HepG2 (cell line): ENCODE measurements at regions not wholly inside any gene's neighbourhood (a gene's known extent, or its start where the extent isn't known, plus 50 kb on each side); places are given as distances from the start of the nearest gene placed in this dataset.

ENCODE experiments used
- ATAC-seq: fragments of 200-7000 bp; cut with Tn5 transposase; 3 replicates; pipeline ENCODE4 v1.9.1; 2020; ENCODE audit warnings: mild to moderate bottlenecking, moderate library complexity
- BruUV-seq: library from RNA; stranded (reverse); fragments of 400-500 nt; replicated peaks from 2 replicates; lab custom pipeline; 2021; lab: Mats Ljungman, UMichigan
- CTCF ChIA-PET: fragments of 300-600 bp; formaldehyde crosslinking; extraction: SDS; loops from one replicate; lab custom pipeline; 2021; ENCODE audit warnings: low total read pairs, inconsistent platforms, low intra/inter-chr PET ratio; lab: Yijun Ruan, JAX
- POLR2A ChIA-PET: fragments of 350-600 bp; sonication (Branson Sonifier 250); formaldehyde crosslinking; loops from one replicate; lab custom pipeline; 2020; ENCODE audit warnings: antibody characterized with exemption, inconsistent platforms; lab: Yijun Ruan, JAX
- DNase-seq: peaks from one replicate; pipeline ENCODE4 v3.0.0-alpha.2; 2015; ENCODE audit warnings: low spot score
- FAIRE-seq: peaks from 3 replicates; lab custom pipeline; 2011; peaks lifted over from hg19 to GRCh38; lab: Jason Lieb, UNC
- H2AFZ ChIP-seq: one replicate; pipeline ENCODE4 v1.6.1; 2011; ENCODE audit warnings: low read length, inconsistent platforms
- H3K27ac ChIP-seq: fragments of 300-600 bp; 3 replicates; pipeline ENCODE4 v1.8.0; 2011; ENCODE audit warnings: mixed run types, mild to moderate bottlenecking, mixed read lengths, low read length, inconsistent platforms; ENCODE audit not compliant: insufficient read depth; ENCODE audit errors: extremely low read length
- H3K27me3 ChIP-seq, 2 experiments: fragments of 200-600 bp in 1 of 2; 2 replicates in 1 of 2; 3 replicates in 1 of 2; pipeline versions ENCODE4 v1.6.0 to v1.8.0; 2011; ENCODE audit warnings: low read length in 2 of 2, mild to moderate bottlenecking in 2 of 2, moderate library complexity in 2 of 2, inconsistent platforms in 1 of 2; ENCODE audit not compliant: insufficient read depth in 2 of 2, control insufficient read depth in 1 of 2
- H3K36me3 ChIP-seq, 2 experiments: fragments of 200-600 bp in 1 of 2; replicated peaks in 1 of 2; 2 replicates in 1 of 2; 3 replicates in 1 of 2; pipeline versions ENCODE4 v1.5.1 to v1.8.0; 2011; ENCODE audit warnings: low read length in 2 of 2, inconsistent platforms in 1 of 2; ENCODE audit not compliant: insufficient read depth in 2 of 2, control insufficient read depth in 1 of 2
- H3K4me1 ChIP-seq: 2 replicates; pipeline ENCODE4 v1.5.1; 2012; ENCODE audit warnings: low read length, inconsistent platforms; ENCODE audit not compliant: insufficient read depth
- H3K4me2 ChIP-seq: 2 replicates; pipeline ENCODE4 v1.6.0; 2011; ENCODE audit warnings: low read depth, low read length, inconsistent platforms
- H3K4me3 ChIP-seq, 3 experiments: fragments of 200-600 bp in 1 of 3; sonication (generic), shearing (Covaris generic) in 1 of 3; replicated peaks in 1 of 3; 2 replicates each; pipeline ENCODE4 v1.5.1; 2011 to 2016; ENCODE audit warnings: low read length in 3 of 3, inconsistent platforms in 2 of 3, low read depth in 2 of 3, mild to moderate bottlenecking in 2 of 3, control low read depth in 1 of 3, mixed read lengths in 1 of 3; ENCODE audit not compliant: insufficient read depth in 1 of 3
- H3K79me2 ChIP-seq: one replicate; pipeline ENCODE4 v1.6.1; 2011; ENCODE audit warnings: low read length, inconsistent platforms; ENCODE audit not compliant: insufficient read depth
- H3K9ac ChIP-seq: 2 replicates; pipeline ENCODE4 v1.6.0; 2011; ENCODE audit warnings: mild to moderate bottlenecking, low read depth, low read length, inconsistent platforms; ENCODE audit not compliant: insufficient read depth
- H3K9me3 ChIP-seq: 2 replicates; pipeline ENCODE4 v1.5.1; 2012; ENCODE audit warnings: mild to moderate bottlenecking, low read length
- H4K20me1 ChIP-seq: 2 replicates; pipeline ENCODE4 v1.6.0; 2011; ENCODE audit warnings: inconsistent platforms, mild to moderate bottlenecking, low read length, moderate library complexity; ENCODE audit not compliant: insufficient read depth
- ARID5B ChIP-seq: IDR thresholded peaks from 2 replicates; pipeline ENCODE4 v1.4.0; 2020; ENCODE audit warnings: mild to moderate bottlenecking, missing genetic modification reagents
- CEBPB ChIP-seq: IDR thresholded peaks from 2 replicates; pipeline ENCODE4 v1.6.1; 2011; ENCODE audit warnings: low read depth, low read length, improper control_type of control experiment, borderline replicate concordance
- HNRNPH1 ChIP-seq: fragments of 200-400 bp; formaldehyde crosslinking; optimal IDR thresholded peaks from 2 replicates; pipeline ENCODE3; 2017; ENCODE audit warnings: mild to moderate bottlenecking, low read depth, low read length
- KAT8 ChIP-seq: IDR thresholded peaks from 2 replicates; pipeline ENCODE4 v1.6.1; 2016; ENCODE audit warnings: missing genetic modification reagents, missing compliant biosample characterization
- MLLT10 ChIP-seq: sonication (generic); formaldehyde crosslinking; IDR thresholded peaks from 2 replicates; pipeline ENCODE4 v1.4.0; 2020; ENCODE audit warnings: missing genetic modification reagents
- NFYC ChIP-seq: IDR thresholded peaks from 2 replicates; pipeline ENCODE4 v1.6.1; 2016; ENCODE audit warnings: missing genetic modification reagents, missing compliant biosample characterization
- YY1 ChIP-seq: IDR thresholded peaks from 2 replicates; pipeline ENCODE4 v1.6.1; 2011; ENCODE audit warnings: low read length, low read depth, moderate library complexity, mild to moderate bottlenecking; ENCODE audit not compliant: insufficient read depth, insufficient replicate concordance
- ZNF180 ChIP-seq: sonication (generic); formaldehyde crosslinking; IDR thresholded peaks from 2 replicates; pipeline ENCODE4 v1.4.0; 2020; ENCODE audit warnings: low read depth, missing genetic modification reagents, borderline replicate concordance
- ZNF337 ChIP-seq: sonication (generic); formaldehyde crosslinking; IDR thresholded peaks from 2 replicates; pipeline ENCODE4 v1.5.1; 2020; ENCODE audit warnings: missing genetic modification reagents, low read depth, mild to moderate bottlenecking, borderline replicate concordance
- ZNF367 ChIP-seq: sonication (generic); formaldehyde crosslinking; IDR thresholded peaks from 2 replicates; pipeline ENCODE4 v1.4.0; 2020; ENCODE audit warnings: missing genetic modification reagents, borderline replicate concordance
- ZNF567 ChIP-seq: sonication (generic); formaldehyde crosslinking; IDR thresholded peaks from 2 replicates; pipeline ENCODE4 v1.8.1; 2023; ENCODE audit warnings: mild to moderate bottlenecking, missing genetic modification reagents, borderline replicate concordance
- ZNF589 ChIP-seq: sonication (generic); formaldehyde crosslinking; conservative IDR thresholded peaks from 2 replicates; pipeline ENCODE4 v1.8.0; 2022; ENCODE audit warnings: mild to moderate bottlenecking, moderate library complexity, missing genetic modification reagents
- ZSCAN9 ChIP-seq: IDR thresholded peaks from 2 replicates; pipeline ENCODE4 v1.6.1; 2016; ENCODE audit warnings: borderline replicate concordance
- WGBS: methylation state at CpG from one replicate; pipeline ENCODE4 v1.1.6; 2017; ENCODE audit warnings: low lambda C conversion rate; 5-methylcytosine and 5-hydroxymethylcytosine counted together
- in situ Hi-C: cut with HindIII; loops from 2 replicates; pipeline ENCODE4 v1.10.0; 2017; ENCODE audit warnings: low pct_unique_long_range_greater_than_20kb; ENCODE audit not compliant: extremely low pct_ligation_motif_present
- intact Hi-C: fragments of 100-400 bp; cut with micrococcal nuclease; formaldehyde crosslinking; loops from one replicate; pipeline ENCODE4 v1.10.0; 2022; ENCODE audit not compliant: unreplicated experiment
- TF ChIP-seq, protein P1 (sequence below): sonication (generic); formaldehyde crosslinking; conservative IDR thresholded peaks from 2 replicates; pipeline ENCODE4 v1.8.1; 2023; ENCODE audit warnings: missing genetic modification reagents
- TF ChIP-seq, protein P2 (sequence below): sonication (generic); formaldehyde crosslinking; IDR thresholded peaks from 2 replicates; pipeline ENCODE4 v1.8.1; 2022; ENCODE audit warnings: low read depth, mild to moderate bottlenecking, missing genetic modification reagents
- TF ChIP-seq, protein P3 (sequence below): IDR thresholded peaks from 2 replicates; pipeline ENCODE4 v1.6.1; 2016; ENCODE audit warnings: missing compliant biosample characterization, missing genetic modification reagents, borderline replicate concordance

DNA sequence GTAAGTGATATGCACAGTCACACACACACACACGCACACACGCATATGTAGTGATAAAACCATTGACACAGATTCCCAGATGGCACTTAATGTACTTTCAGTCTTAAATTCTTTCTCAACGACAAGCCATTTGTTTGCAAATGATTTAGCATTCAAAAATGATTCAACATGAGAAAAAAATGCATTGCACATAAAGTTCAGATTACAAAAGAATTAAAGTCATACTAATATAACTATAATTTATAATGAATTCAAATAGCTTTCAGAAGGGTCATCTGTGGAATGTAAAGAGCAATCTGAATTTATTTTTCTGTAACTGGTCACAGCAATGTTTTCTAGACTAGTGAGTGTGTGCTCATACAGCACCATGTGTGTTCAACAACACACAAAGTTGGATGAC lies 521.6 kb upstream of the ZNF337 start (continued):
- TF ChIP-seq, protein P1, sequence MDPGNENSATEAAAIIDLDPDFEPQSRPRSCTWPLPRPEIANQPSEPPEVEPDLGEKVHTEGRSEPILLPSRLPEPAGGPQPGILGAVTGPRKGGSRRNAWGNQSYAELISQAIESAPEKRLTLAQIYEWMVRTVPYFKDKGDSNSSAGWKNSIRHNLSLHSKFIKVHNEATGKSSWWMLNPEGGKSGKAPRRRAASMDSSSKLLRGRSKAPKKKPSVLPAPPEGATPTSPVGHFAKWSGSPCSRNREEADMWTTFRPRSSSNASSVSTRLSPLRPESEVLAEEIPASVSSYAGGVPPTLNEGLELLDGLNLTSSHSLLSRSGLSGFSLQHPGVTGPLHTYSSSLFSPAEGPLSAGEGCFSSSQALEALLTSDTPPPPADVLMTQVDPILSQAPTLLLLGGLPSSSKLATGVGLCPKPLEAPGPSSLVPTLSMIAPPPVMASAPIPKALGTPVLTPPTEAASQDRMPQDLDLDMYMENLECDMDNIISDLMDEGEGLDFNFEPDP (CRISPR knock-in tag), result no peak
- TF ChIP-seq CEBPB, result no peak
- TF ChIP-seq HNRNPH1, result no peak
- TF ChIP-seq, protein P2, sequence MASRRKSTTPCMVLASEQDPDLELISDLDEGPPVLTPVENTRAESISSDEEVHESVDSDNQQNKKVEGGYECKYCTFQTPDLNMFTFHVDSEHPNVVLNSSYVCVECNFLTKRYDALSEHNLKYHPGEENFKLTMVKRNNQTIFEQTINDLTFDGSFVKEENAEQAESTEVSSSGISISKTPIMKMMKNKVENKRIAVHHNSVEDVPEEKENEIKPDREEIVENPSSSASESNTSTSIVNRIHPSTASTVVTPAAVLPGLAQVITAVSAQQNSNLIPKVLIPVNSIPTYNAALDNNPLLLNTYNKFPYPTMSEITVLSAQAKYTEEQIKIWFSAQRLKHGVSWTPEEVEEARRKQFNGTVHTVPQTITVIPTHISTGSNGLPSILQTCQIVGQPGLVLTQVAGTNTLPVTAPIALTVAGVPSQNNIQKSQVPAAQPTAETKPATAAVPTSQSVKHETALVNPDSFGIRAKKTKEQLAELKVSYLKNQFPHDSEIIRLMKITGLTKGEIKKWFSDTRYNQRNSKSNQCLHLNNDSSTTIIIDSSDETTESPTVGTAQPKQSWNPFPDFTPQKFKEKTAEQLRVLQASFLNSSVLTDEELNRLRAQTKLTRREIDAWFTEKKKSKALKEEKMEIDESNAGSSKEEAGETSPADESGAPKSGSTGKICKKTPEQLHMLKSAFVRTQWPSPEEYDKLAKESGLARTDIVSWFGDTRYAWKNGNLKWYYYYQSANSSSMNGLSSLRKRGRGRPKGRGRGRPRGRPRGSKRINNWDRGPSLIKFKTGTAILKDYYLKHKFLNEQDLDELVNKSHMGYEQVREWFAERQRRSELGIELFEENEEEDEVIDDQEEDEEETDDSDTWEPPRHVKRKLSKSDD, result no peak
- TF ChIP-seq YY1, result no peak
- no peak for TF ChIP-seq ZNF337 (CRISPR knock-in tag)
- TF ChIP-seq ZNF589 (CRISPR knock-in tag), result no peak
- TF ChIP-seq ZSCAN9 (CRISPR knock-in tag), result no peak

DNA sequence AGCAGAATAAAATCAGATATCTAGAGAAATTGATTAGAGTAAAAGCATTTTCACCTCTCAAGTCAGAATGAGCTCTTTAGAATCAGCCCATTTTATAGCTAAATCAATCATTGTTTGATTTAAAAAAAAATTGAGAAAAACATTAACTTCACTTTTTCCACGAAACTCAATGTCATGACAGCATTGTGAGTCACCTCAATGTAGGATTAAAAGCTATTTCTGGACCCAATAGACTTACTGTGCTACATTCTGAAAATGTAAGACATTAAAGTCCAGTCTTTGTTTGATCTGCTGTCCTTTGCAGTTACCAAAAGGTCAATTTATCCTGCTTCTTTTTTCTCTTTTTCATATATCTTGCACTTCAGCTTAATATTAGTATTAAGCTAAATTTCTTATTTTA lies 519.4 kb upstream of the ZNF337 start:
- TF ChIP-seq NFYC (CRISPR knock-in tag) (no peak), ZNF567 (CRISPR knock-in tag) (no peak), MLLT10 (no peak), KAT8 (CRISPR knock-in tag) (no peak), ZNF180 (CRISPR knock-in tag) (no peak), ARID5B (CRISPR knock-in tag) (no peak), ZNF367 (CRISPR knock-in tag) (no peak)
- TF ChIP-seq, protein P3, sequence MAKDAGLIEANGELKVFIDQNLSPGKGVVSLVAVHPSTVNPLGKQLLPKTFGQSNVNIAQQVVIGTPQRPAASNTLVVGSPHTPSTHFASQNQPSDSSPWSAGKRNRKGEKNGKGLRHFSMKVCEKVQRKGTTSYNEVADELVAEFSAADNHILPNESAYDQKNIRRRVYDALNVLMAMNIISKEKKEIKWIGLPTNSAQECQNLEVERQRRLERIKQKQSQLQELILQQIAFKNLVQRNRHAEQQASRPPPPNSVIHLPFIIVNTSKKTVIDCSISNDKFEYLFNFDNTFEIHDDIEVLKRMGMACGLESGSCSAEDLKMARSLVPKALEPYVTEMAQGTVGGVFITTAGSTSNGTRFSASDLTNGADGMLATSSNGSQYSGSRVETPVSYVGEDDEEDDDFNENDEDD, result no peak
- no peaks in the 10 kb centered on the region for H3K4me1 ChIP-seq
- no peaks in the 10 kb centered on the region for H4K20me1 ChIP-seq
- ATAC-seq (no peak), DNase-seq (no peak), FAIRE-seq (no peak)
- no peaks in the 10 kb centered on the region for H3K36me3 ChIP-seq
- H3K9ac ChIP-seq, result no peak overlapping the region
- no peaks in the 10 kb centered on the region for H3K79me2 ChIP-seq
- 0% methylated on average over 1 of the region's 1 CpG for WGBS
- no peak overlapping the region for H3K4me2 ChIP-seq
- no peak overlapping the region for H3K4me3 ChIP-seq
- H3K9me3 ChIP-seq, result no peaks in the 10 kb centered on the region
- in situ Hi-C loops, result no loop called here
- no peak overlapping the region for H2AFZ ChIP-seq
- intact Hi-C loops, result no loop called here
- ChIA-PET CTCF (no interaction called here), POLR2A (no interaction called here)
- no peaks in the 10 kb centered on the region; a peak in 1 of 5 replicates for H3K27me3 ChIP-seq
- no TSS peak for BruUV-seq
- no peak overlapping the region for H3K27ac ChIP-seq
